WTC11 (cell line): ENCODE measurements at regions not wholly inside any gene's neighbourhood (a gene's known extent, or its start where the extent isn't known, plus 50 kb on each side); places are given as distances from the start of the nearest gene placed in this dataset.

ENCODE experiments used
- CTCF ChIP-seq: fragments of 200-600 bp; IDR thresholded peaks from 2 replicates; pipeline ENCODE4 v1.8.0; 2022; ENCODE audit warnings: antibody characterized with exemption
- FOXP1 ChIP-seq: sonication (generic); formaldehyde crosslinking; IDR thresholded peaks from 2 replicates; pipeline ENCODE4 v1.8.0; 2022; ENCODE audit warnings: missing genetic modification reagents, mild to moderate bottlenecking, moderate library complexity, borderline replicate concordance
- FOXP4 ChIP-seq: sonication (generic); formaldehyde crosslinking; IDR thresholded peaks from 2 replicates; pipeline ENCODE4 v1.8.0; 2022; ENCODE audit warnings: mild to moderate bottlenecking, missing genetic modification reagents
- MAX ChIP-seq: sonication (generic); formaldehyde crosslinking; IDR thresholded peaks from 2 replicates; pipeline ENCODE4 v1.8.0; 2022; ENCODE audit warnings: mild to moderate bottlenecking, missing genetic modification reagents
- SP1 ChIP-seq: sonication (generic); formaldehyde crosslinking; conservative IDR thresholded peaks from 2 replicates; pipeline ENCODE4 v1.8.1; 2022; ENCODE audit warnings: missing genetic modification reagents
- TEAD1 ChIP-seq: sonication (generic); formaldehyde crosslinking; IDR thresholded peaks from 2 replicates; pipeline ENCODE4 v1.8.0; 2022; ENCODE audit warnings: mild to moderate bottlenecking, missing genetic modification reagents
- ZNF671 ChIP-seq: fragments of 250-450 bp; sonication (Bioruptor Pico); IDR thresholded peaks from 2 replicates; pipeline ENCODE4 v1.8.0; 2021; ENCODE audit warnings: mild to moderate bottlenecking
- TF ChIP-seq, protein P1 (sequence below): sonication (generic); formaldehyde crosslinking; IDR thresholded peaks from 2 replicates; pipeline ENCODE4 v1.8.1; 2023; ENCODE audit warnings: mild to moderate bottlenecking, missing genetic modification reagents, moderate library complexity

DNA sequence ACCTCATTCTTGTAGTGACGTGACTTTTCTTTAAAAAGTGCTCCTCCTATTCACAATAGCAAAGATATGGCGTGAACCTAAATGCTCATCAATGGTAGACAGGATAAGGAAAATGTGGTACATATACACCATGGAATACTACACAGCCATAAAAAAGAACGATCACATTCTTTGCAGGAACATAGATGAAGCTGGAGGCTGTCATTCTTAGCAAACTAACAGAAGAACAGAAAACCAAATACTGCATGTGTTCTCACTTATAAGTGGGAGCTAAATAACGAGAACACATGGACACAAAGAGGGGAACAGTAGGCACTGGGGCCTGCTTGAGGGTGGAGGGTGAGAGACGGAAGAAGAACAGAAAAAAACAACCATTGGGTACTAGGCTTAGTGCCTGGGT is 59.9 kb upstream of the FGFR2 start:
- TF ChIP-seq ZNF671 (no peak), CTCF (no peak), TEAD1 (no peak), FOXP4 (CRISPR knock-in tag) (no peak), SP1 (CRISPR knock-in tag) (no peak), MAX (CRISPR knock-in tag) (no peak), FOXP1 (CRISPR knock-in tag) (no peak)
- TF ChIP-seq, protein P1, sequence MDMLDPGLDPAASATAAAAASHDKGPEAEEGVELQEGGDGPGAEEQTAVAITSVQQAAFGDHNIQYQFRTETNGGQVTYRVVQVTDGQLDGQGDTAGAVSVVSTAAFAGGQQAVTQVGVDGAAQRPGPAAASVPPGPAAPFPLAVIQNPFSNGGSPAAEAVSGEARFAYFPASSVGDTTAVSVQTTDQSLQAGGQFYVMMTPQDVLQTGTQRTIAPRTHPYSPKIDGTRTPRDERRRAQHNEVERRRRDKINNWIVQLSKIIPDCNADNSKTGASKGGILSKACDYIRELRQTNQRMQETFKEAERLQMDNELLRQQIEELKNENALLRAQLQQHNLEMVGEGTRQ, result no peak
